Uterus (tissue), 3 donors: ENCODE measurements at regions not wholly inside any gene's neighbourhood (a gene's known extent, or its start where the extent isn't known, plus 50 kb on each side); places are given as distances from the start of the nearest gene placed in this dataset.
A peak's percentile ranks its signal among the peaks of the same experiment; 100 is the strongest.
"Not testable (repeated sequence)": the region's sequence is repeated elsewhere in the genome, so short reads cannot be mapped to it uniquely, and the experiment has no call there.

Experiments used
- DNase-seq, 2 donors: peaks; one replicate each; pipeline ENCODE4 v3.0.0-alpha.2; 2019 to 2020
- H3K27ac ChIP-seq, 2 donors: fragments of 200-600 bp; sonication (generic); 1 replicate in 1 of 2; 2 replicates in 1 of 2; pipeline ENCODE4 v1.5.1; 2016 to 2018
- H3K27me3 ChIP-seq, 2 donors: fragments of 200-600 bp; sonication (generic); one replicate each; pipeline ENCODE4 v1.5.1; 2018 to 2019; ENCODE audit warnings: control low read depth in 1 of 2
- H3K36me3 ChIP-seq, 2 donors: fragments of 200-600 bp; sonication (generic); one replicate each; pipeline ENCODE4 v1.5.1; 2019; ENCODE audit warnings: control low read depth in 1 of 2
- H3K4me1 ChIP-seq, 2 donors: fragments of 200-600 bp; sonication (generic); one replicate each; pipeline ENCODE4 v1.5.1; 2018 to 2019; ENCODE audit warnings: control low read depth in 1 of 2
- H3K4me3 ChIP-seq, 2 donors: fragments of 200-600 bp; sonication (generic); 1 replicate in 1 of 2; 2 replicates in 1 of 2; pipeline ENCODE4 v1.5.1; 2018 to 2019; ENCODE audit warnings: mild to moderate bottlenecking in 1 of 2
- H3K9me3 ChIP-seq, 2 donors: fragments of 200-600 bp; sonication (generic); one replicate each; pipeline ENCODE4 v1.5.1; 2019; ENCODE audit warnings: control low read depth in 1 of 2
- CTCF ChIP-seq, 4 experiments: fragments of 200-600 bp in 2 of 4; fragments of 450-650 bp in 2 of 4; sonication (generic) in 2 of 4; IDR thresholded peaks; one replicate each; pipeline ENCODE4 v1.5.1; 2016 to 2019; ENCODE audit warnings: antibody characterized with exemption in 4 of 4, mild to moderate bottlenecking in 2 of 4, moderate library complexity in 1 of 4
- POLR2A ChIP-seq, 2 donors: fragments of 450-650 bp; IDR thresholded peaks; one replicate each; pipeline ENCODE4 v1.6.1; 2016; ENCODE audit warnings: antibody characterized with exemption in 2 of 2, mild to moderate bottlenecking in 1 of 2, moderate library complexity in 1 of 2
- intact Hi-C: fragments of 100-400 bp; cut with DNase I; formaldehyde crosslinking; loops from one replicate; pipeline ENCODE4 v1.15.1; 2023; ENCODE audit warnings: low total_unique reads
- donor health status: DM: yes; HTN: yes; CAD: no.

- Histone ChIP-seq H3K27ac (peak overlapping the region; percentile 87 to 89), H3K4me1 (peaks cover 0 to 5% of the 10 kb centered on the region in 2 donors), H3K9me3 (no peaks in the 10 kb centered on the region), H3K27me3 (no peaks in the 10 kb centered on the region), H3K4me3 (no peak overlapping the region), H3K36me3 (no peaks in the 10 kb centered on the region)
- peak in 1 of 2 donors; percentile 12 for DNase-seq
- intact Hi-C loops = no loop called here
- TF ChIP-seq POLR2A (IDR thresholded peaks at IDR 0.05) (no peak), CTCF (IDR thresholded peaks at IDR 0.05) (no peak)
Measured at GRCh38 chr6:44022671-44023352, 104.4 kb downstream of the MRPL14 start.

- peak overlapping the region; percentile 87 to 89 for H3K27ac ChIP-seq
- DNase-seq = no peak
- H3K27me3 ChIP-seq = no peaks in the 10 kb centered on the region
- no peak overlapping the region for H3K4me3 ChIP-seq
- TF ChIP-seq POLR2A (IDR thresholded peaks at IDR 0.05) (no peak), CTCF (IDR thresholded peaks at IDR 0.05) (no peak)
- H3K36me3 ChIP-seq = no peaks in the 10 kb centered on the region
- H3K4me1 ChIP-seq = peaks cover 0 to 5% of the 10 kb centered on the region in 2 donors
- H3K9me3 ChIP-seq = no peaks in the 10 kb centered on the region
- intact Hi-C loops = no loop called here
Measured at GRCh38 chr6:44022296-44022661, 105.0 kb downstream of the MRPL14 start.

- TF ChIP-seq CTCF (IDR thresholded peaks at IDR 0.05) = no peak
- no peak for TF ChIP-seq POLR2A (IDR thresholded peaks at IDR 0.05)
- no peaks in the 10 kb centered on the region for H3K36me3 ChIP-seq
- H3K9me3 ChIP-seq = no peaks in the 10 kb centered on the region
- H3K27me3 ChIP-seq = no peaks in the 10 kb centered on the region
- peak overlapping the region; percentile 87 to 89 for H3K27ac ChIP-seq
- DNase-seq = peak in 1 of 2 donors; percentile 35
- intact Hi-C loops = no loop called here
- H3K4me3 ChIP-seq = no peak overlapping the region
- H3K4me1 ChIP-seq = peaks cover 0 to 5% of the 10 kb centered on the region in 2 donors
Measured at GRCh38 chr6:44021589-44022295, 105.5 kb downstream of the MRPL14 start.

GRCh38 chr6:44020664-44021425, 106.4 kb downstream of the MRPL14 start:
- DNase-seq = peak in 1 of 2 donors; percentile 12
- H3K36me3 ChIP-seq = no peaks in the 10 kb centered on the region
- no peak for TF ChIP-seq POLR2A (IDR thresholded peaks at IDR 0.05)
- TF ChIP-seq CTCF (IDR thresholded peaks at IDR 0.05) = no peak
- no peak overlapping the region for H3K4me3 ChIP-seq
- peaks cover 0 to 5% of the 10 kb centered on the region in 2 donors for H3K4me1 ChIP-seq
- H3K9me3 ChIP-seq = no peaks in the 10 kb centered on the region
- H3K27ac ChIP-seq = peak overlapping the region; percentile 87 to 89
- intact Hi-C loops = no loop called here
- no peaks in the 10 kb centered on the region for H3K27me3 ChIP-seq

- peak; percentile 73 to 87 for DNase-seq
- H3K27ac ChIP-seq = peak overlapping the region; percentile 87 to 89
- intact Hi-C loops = no loop called here
Measured at GRCh38 chr6:44020148-44020547, 107.1 kb downstream of the MRPL14 start.

GRCh38 chr6:44017307-44017706, 109.9 kb downstream of the MRPL14 start:
- peak overlapping the region; percentile 1 to 55 for H3K27ac ChIP-seq
- DNase-seq, intact Hi-C loops, H3K36me3 ChIP-seq, H3K4me3 ChIP-seq, H3K9me3 ChIP-seq, H3K4me1 ChIP-seq, H3K27me3 ChIP-seq: not testable (repeated sequence)

More at GRCh38 chr6:44020148-44020547, 107.1 kb downstream of the MRPL14 start:
- no peaks in the 10 kb centered on the region for H3K36me3 ChIP-seq
- peaks cover 0 to 5% of the 10 kb centered on the region in 2 donors for H3K4me1 ChIP-seq
- no peaks in the 10 kb centered on the region for H3K9me3 ChIP-seq
- TF ChIP-seq CTCF (IDR thresholded peaks at IDR 0.05) (no peak), POLR2A (IDR thresholded peaks at IDR 0.05) (no peak)
- H3K4me3 ChIP-seq = no peak overlapping the region
- no peaks in the 10 kb centered on the region for H3K27me3 ChIP-seq
